ENCODE measurements at regions not wholly inside any gene's neighbourhood (a gene's known extent, or its start where the extent isn't known, plus 50 kb on each side); places are given as distances from the start of the nearest gene placed in this dataset.
"Not testable (repeated sequence)": the region's sequence is repeated elsewhere in the genome, so short reads cannot be mapped to it uniquely, and the experiment has no call there.

- DNase-seq (ENCODE audit: low spot score) = no peak
These were observed 193.2 kb downstream of the C1orf94 start for GRCh38 chr1:34369701-34370455.

GRCh38 chr1:34370748-34371147 is 194.0 kb downstream of the C1orf94 start:
- no peak for DNase-seq (ENCODE audit: low spot score)

GRCh38 chr1:34371179-34371578 is 194.5 kb downstream of the C1orf94 start:
- DNase-seq (ENCODE audit: low spot score) = not testable (repeated sequence)

GRCh38 chr1:34371829-34372532 is 195.3 kb downstream of the C1orf94 start:
- no peak for DNase-seq (ENCODE audit: low spot score)

DNA sequence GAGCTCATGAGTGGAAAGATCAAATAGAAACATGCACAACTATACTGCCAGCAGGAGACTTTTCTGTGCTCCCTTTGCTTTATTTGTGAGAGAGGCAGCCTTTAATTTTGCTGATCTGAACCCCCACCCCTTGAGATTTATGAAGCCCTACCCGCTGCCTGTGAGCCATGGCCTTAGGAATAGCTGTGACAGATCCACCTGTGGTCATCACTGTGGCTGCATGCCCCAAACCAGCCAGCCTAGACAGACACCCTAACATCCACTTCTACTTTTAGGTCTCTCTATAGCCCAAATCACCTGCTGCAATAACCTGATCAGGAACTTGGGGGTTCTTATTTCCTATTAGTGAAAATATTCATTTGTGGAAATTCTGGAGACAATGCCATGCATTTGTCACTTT is 196.2 kb downstream of the C1orf94 start:
- DNase-seq (ENCODE audit: low spot score) = no peak

- DNase-seq (ENCODE audit: low spot score) = no peak
These were observed 197.2 kb downstream of the C1orf94 start for GRCh38 chr1:34373912-34374311.

GRCh38 chr1:34376531-34376930 is 199.8 kb downstream of the C1orf94 start:
- no peak for DNase-seq (ENCODE audit: low spot score)

- peak; percentile 35 for DNase-seq (ENCODE audit: low spot score)
These were observed 202.5 kb downstream of the C1orf94 start for GRCh38 chr1:34378968-34379856.

GRCh38 chr1:34379911-34380310 is 203.2 kb downstream of the C1orf94 start:
- DNase-seq (ENCODE audit: low spot score) = no peak

- no peak for DNase-seq (ENCODE audit: low spot score)
These were observed 203.9 kb downstream of the C1orf94 start for GRCh38 chr1:34380526-34381124.

GRCh38 chr1:34389974-34390373 is 213.3 kb downstream of the C1orf94 start:
- DNase-seq (ENCODE audit: low spot score) = no peak

DNA sequence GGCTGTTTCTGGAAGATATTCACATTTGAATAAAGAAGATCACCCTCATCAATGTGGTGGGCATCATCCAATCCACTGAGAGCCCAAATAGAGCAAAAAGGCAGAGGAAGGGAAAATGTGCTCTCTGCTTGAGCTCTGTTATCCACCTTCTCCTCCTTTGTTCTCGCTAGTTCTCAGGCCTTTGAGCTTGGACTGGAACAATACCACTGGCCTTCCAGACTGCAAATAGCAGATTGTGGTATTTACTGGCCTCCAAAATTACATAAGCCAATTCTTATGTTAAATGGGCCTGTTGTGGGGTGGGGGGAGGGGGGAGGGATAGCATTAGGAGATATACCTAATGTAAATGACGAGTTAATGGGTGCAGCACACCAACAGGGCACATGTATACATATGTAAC is 219.3 kb downstream of the C1orf94 start:
- no peak for DNase-seq (ENCODE audit: low spot score)

DNA sequence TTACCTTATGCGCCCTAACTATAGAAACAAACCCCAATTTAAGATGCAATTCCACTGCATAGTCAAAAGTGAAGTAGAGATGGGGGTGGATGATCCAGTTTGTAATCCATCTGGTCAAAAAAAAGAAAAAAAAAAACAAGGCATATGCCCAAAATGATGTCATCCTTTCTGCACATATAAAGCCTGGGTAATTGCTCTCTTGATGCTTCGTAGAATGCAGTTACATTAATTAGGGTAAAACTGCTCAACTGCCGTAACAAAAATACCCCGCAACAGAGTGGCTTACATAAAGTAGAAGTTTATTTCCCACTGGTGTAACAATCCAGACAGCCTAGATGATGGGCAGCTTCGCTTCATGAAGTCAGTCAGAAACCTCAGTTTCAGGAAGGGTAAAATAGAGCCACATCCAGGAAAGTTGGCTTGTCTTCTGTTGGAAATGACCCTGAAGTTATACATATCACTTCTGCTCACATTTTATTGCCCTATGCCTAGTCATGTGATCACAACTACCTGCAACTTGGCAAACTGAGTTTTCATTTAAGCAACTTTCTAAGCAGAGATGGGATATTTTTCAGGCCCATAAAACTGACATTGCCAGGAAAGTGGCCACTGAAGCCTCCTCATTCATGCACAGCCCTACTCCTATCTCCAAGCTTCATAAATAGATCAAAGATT is 221.7 kb downstream of the C1orf94 start:
- DNase-seq (ENCODE audit: low spot score) = no peak

DNA sequence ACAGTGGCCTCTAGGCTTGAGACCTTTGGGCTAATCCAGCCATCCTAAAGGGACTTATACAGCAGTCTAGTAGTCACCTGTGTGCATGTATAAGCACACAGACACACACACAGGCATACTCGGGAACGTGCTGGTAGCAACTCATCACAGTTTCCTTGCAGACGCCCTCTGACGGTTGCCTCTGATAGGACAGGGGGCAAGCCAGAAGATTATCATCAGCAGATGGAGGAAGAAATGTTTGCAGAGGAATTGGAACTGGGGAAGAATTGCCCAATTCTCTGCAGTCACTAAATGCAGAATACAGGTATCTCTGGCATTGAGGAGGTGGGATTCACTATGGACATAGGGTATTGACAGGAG is 222.2 kb downstream of the C1orf94 start:
- no peak for DNase-seq (ENCODE audit: low spot score)

GRCh38 chr1:34400675-34401074 is 224.0 kb downstream of the C1orf94 start:
- DNase-seq (ENCODE audit: low spot score) = no peak

- no peak for DNase-seq (ENCODE audit: low spot score)
These were observed 226.4 kb downstream of the C1orf94 start for GRCh38 chr1:34403156-34403555.

GRCh38 chr1:34404804-34405203 is 228.1 kb downstream of the C1orf94 start:
- DNase-seq (ENCODE audit: low spot score) = no peak

DNA sequence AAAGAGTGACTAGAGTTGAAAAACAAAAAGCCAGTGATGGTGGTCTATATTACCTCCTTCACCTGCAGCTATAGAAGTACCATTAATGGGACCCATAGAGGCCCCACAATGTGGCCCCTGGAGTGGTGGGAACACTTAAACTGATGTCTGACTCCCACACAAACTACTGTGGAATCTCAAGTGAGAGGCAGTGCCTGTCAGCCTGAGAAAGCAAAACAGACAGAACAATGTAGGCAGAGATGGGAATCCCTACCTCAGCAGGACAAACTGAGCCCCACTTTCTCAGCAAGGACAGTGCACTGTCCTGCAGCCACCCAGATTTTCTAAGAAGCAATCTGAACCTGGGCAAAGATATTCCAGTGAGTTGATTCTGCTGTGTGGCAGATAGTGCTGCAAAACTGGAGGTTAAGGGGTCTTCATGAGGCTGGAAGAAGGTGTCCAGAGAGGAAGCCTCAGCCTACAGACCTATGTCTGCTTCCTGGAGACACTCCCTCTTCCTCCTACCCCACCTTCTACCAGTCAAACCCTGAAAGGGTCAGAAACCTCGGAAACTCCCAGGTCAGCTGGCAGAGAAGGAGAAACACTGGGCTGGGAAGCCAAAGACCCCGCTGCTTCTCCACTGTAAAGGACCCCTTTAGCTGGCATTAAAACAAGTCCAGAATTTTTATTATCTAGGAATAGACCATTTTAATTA is 228.7 kb downstream of the C1orf94 start:
- no peak for DNase-seq (ENCODE audit: low spot score)

- DNase-seq (ENCODE audit: low spot score) = no peak
These were observed 229.7 kb downstream of the C1orf94 start for GRCh38 chr1:34406377-34406776.

GRCh38 chr1:34406833-34407539 is 230.3 kb downstream of the C1orf94 start:
- DNase-seq (ENCODE audit: low spot score) = peak; percentile 22

Measured in umbilical cord (tissue), 1 donor.